Kidney tubule cell (primary cell): ENCODE measurements at regions not wholly inside any gene's neighbourhood (a gene's known extent, or its start where the extent isn't known, plus 50 kb on each side); places are given as distances from the start of the nearest gene placed in this dataset.

Experiments
- DNase-seq: peaks from one replicate; pipeline ENCODE4 v3.0.0-alpha.2; 2018; ENCODE audit warnings: low spot score

GRCh38 chr3:170752571-170753155 is 117.3 kb downstream of the RPL22L1 start:
- peak; percentile 43 for DNase-seq

GRCh38 chr3:170751899-170752293 is 118.1 kb downstream of the RPL22L1 start:
- no peak for DNase-seq

DNA sequence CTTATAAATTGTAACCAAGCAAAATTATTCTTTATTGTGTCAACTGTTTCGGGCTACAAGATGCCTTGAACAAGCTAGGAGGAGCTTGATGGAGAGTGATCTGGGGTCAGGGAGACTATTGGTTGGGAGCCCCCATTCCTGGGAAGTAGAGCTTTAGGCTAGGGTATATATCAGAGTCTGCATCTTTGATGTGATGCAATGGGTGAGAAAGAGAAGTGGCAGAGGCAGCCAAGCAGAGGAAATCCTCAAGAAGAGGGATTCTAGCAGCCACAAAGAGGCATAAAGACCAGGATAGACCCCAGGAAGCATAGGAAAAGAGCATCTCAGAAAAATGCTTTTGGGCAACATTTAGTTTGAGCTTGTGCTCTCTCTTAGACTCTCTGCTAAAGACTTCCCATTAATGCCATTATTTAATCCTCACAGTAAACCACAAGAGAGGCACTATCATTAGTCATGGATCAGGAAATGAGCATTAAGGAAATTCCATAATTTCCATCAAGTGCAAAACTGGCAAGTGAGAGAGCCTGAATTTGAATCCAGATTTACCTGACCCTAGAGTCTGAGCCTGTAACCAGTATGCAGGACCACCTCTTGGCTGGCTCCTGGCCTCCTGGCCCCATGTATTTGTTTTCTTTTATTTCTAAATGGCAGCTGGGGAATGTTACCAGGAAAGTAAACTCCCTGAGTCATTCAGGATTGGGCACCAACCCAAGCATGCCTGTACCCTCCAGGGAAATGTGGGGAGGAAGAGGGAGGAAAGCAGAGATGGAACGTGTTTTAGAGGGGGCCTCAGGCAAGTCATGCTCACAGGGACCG is 118.7 kb downstream of the RPL22L1 start:
- DNase-seq: peak; percentile 91

GRCh38 chr3:170750478-170750830 is 119.5 kb downstream of the RPL22L1 start:
- DNase-seq: no peak

DNA sequence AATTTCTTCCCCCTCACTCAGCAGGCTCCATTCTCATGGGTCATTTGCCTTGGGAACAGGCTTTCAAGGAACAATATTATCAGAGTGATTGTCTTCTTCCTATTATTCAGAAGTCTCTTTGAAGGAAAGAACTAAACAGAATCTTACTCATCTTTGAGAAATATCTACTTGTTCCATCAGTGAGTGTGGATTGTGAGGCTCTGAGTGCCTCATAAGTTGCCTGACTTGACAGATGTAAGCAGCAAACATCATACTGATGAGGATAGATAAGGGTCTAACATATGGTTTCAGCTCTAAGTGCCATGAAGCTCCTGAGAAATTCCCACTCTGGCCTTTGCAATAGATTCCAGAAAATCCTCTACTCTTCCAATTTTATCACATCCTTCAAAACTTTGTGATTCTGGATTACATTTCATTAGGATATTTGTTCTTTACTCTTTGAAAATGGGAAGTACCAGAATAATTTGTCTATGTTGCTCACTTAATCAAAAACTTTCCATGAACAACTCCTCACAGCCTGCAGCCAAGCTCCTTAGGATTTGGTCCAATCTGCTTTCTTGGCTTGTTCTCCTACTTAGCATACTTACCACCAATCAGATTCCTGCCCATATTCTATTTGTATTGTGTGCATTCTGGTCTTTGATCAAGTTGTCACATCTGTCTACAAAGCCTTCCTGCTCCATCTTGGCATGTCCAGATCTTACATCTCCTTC is 120.1 kb downstream of the RPL22L1 start:
- no peak for DNase-seq

DNA sequence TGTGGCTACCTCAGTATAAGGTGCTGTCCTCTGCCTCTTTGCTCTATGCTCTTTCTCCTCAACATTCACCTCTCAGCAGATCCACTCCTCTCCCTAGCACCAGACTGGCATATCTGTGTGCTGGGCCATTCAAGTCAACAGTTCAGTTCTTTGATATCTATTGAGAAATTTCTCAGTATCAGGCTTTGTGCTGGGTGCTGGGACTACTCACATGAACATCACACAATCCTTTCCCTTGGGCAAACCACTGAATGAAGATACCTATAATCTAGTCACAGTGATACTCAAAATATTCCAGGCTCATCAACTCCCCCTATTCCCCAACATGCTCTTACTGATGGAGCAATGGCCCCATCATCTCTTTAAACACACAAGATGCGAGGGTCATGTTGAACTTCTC is 120.8 kb downstream of the RPL22L1 start:
- DNase-seq: no peak

GRCh38 chr3:170746175-170746942 is 123.6 kb downstream of the RPL22L1 start:
- no peak for DNase-seq

DNA sequence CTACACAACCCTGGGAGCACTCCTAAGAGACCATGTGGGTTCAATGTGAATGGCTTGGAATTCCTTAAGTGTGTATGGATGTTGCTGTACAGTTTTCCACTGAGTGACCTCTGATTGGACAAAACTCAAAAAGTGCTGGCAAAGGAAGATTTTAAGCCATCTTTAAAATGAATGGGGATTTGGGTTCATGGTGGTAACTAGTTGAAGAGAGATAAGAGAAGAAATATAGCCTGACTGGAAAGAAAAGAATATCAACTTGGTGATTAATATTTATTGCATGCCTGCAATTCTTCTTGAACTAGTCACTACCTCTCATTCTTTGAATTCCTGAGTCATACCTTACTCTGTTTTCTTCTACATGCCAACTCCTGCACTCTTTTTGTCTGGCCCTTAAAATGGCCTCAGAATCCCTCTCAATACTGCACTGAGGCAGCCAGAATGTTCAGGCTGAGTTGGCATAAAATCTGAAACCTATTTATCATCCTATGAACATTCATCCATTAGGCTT is 124.7 kb downstream of the RPL22L1 start:
- DNase-seq: peak; percentile 93

GRCh38 chr3:170741756-170742529 is 128.1 kb downstream of the RPL22L1 start:
- peak; percentile 62 for DNase-seq

DNA sequence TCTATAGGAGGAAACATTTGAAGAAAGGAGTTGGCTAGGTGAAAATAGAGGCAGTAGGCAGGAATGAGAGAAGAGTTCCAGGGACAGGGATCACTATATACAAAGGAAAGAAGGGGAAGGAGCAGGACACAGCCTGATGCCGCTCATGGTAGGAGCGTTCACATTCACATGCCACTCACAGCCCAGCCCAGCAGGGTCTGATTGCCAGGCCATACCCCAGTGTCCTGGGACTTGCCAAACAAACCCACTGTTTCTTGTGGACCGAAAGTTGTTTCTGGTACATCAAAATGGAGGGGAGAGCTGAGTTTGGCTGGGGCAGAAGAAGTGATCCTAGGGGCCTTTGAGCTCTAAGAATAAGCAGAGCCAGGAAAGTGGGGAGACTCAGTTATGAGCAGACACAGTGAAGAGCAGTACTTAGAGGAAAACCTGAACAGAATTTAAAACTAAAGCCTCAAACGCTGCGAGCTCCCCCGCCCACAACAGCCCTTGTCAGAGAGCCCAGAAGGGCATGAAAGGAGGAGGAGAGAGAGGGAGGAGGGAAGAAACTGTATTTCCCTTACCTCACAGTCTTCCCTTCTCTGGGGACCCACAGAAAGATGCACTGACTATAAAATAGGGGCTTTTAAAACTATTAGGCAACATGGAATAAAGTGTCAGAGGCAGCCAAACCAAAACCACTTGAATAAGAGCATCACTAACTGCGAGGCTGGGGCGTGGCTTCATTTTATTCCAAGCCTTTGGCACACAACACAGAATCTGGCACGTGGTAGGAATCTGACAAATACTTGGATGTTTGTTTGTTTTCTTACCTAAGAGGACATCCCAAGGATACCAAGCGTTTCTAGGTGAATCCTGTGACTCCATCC is 129.0 kb downstream of the RPL22L1 start:
- DNase-seq: peak; percentile 52

DNA sequence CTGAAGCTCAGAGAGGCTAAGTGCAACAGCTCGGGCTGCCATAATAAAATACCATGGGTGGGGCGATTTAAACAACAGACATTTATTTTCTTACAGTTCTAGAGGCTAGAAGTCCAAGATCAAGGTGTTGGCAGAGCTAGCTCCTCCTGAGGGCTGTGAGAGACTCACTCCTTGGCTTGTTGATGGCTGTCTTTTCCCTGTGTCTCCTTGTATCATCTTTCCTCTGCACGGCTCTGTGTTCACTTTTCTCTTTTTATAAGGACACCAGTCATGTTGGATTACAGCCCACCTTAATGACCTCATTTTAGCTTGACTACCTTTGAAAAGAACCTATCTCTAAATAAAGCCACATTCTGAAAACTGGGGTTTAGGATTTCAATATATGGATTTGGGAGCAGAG is 129.7 kb downstream of the RPL22L1 start:
- no peak for DNase-seq

DNA sequence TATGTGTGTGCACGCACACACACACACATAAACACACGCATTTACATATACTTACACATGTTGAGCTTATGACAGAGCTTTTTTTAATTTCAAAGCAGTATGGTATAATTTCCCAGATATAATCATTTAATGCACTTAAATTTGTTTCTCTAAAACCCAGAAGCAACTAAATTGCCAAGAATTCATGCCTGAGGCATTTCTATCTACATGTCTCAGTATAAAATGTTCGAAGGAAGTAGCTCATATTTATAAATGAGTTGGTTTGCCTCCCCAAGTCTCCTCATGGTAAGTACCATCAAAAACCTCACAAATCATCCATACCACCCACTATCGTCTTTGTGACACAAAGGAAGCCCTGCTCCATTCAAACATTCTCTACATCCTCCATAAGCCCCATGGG is 130.6 kb downstream of the RPL22L1 start:
- no peak for DNase-seq

GRCh38 chr3:170738766-170739165 is 131.2 kb downstream of the RPL22L1 start:
- no peak for DNase-seq

DNA sequence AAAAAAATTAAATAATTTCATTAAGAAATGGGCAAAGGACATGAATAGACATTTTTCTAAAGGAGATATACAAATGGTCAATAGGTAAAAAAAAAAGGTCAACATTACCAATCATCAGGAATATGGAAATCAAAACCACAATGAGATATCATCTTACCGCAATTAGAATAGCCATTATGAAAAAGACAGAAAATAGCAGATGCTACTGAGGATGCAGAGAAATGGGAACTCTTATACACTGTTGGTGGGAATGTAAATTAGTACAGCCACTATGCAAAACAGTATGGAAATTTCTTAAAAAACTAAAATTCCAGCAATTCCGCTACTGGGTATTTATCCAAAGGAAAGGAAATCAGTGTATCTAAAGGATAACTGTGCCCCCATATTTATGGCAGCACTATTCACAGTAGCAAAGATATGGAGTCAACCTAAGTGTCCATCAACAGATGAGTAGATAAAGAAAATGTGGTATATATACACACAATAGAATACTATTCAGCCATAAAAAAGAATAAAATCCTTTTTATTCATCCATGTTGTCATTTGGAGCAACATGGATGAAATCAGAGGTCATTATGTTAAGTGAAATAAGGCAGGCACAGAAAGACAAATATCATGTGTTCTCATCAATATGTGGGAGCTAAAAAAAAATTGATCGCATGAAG is 132.4 kb downstream of the RPL22L1 start:
- DNase-seq: no peak

GRCh38 chr3:170735821-170736220 is 134.2 kb downstream of the RPL22L1 start:
- no peak for DNase-seq

- no peak for DNase-seq
These were observed 135.3 kb downstream of the RPL22L1 start for GRCh38 chr3:170734735-170735065.

- no peak for DNase-seq
These were observed 135.8 kb downstream of the RPL22L1 start for GRCh38 chr3:170734043-170734734.

- DNase-seq: no peak
These were observed 137.2 kb downstream of the RPL22L1 start for GRCh38 chr3:170732660-170733245.

DNA sequence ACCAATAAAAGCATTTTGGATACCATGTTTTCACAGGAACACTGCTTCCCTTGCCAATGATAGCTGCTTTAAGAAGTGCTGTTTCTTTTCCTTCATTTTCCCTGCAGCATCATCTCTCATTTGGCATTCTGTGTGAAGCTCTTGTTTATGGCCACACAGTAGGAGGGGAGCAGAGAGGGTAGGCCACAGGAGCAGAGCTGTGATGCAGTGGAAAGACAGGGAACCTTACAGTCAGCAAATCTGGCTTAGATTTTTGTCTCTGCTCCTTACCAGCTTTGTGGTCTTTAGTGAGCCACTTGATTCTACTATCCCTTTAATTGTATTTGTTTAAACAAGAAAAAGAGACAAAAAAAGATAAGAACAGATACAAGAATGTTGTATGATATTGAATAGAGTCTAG is 138.7 kb downstream of the RPL22L1 start:
- no peak for DNase-seq
